Fibroblast of skin of abdomen (primary cell): ENCODE measurements at regions not wholly inside any gene's neighbourhood (a gene's known extent, or its start where the extent isn't known, plus 50 kb on each side); places are given as distances from the start of the nearest gene placed in this dataset.
"Not testable (repeated sequence)": the region's sequence is repeated elsewhere in the genome, so short reads cannot be mapped to it uniquely, and the experiment has no call there.

ENCODE experiments used
- DNase-seq: peaks from one replicate; pipeline ENCODE4 v3.0.0-alpha.2; 2013

DNA sequence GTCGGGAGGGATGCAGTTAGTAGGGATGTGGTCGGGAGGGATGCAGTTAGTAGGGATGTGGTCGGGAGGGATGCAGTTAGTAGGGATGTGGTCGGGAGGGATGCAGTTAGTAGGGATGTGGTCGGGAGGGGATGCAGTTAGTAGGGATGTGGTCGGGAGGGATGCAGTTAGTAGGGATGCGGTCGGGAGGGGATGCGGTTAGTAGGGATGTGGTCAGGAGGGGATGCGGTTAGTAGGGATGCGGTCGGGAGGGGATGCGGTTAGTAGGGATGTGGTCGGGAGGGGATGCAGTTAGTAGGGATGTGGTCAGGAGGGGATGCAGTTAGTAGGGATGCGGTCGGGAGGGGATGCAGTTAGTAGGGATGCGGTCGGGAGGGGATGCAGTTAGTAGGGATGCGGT lies 96.2 kb downstream of the BDH1 start:
- not testable (repeated sequence) for DNase-seq

DNA sequence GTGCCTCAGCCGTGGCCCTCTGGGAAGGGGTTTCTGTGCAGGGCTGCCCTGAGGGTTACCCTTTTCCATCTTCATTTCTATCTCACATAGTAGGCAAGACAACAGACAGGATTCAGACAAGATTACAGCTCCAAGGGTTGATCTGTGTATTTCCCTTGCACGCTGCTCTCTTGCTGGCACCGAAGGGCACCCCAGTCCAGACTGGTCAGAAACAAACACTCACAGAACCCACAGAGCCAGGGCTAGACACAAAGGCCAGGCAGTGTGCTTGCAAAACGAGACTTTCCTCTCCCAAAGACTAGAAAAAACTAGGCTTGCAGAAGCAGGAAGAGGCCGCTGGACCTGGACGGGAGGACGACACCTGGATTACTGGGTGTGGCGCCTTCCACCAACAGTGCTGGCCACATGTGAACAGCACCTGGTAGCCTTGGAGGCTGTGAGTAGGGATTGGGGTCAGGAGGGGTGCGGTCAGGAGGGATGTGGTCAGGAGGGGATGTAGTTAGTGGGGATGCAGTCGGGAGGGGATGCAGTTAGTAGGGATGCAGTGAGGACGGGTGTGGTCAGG lies 96.8 kb downstream of the BDH1 start:
- no peak for DNase-seq

DNA sequence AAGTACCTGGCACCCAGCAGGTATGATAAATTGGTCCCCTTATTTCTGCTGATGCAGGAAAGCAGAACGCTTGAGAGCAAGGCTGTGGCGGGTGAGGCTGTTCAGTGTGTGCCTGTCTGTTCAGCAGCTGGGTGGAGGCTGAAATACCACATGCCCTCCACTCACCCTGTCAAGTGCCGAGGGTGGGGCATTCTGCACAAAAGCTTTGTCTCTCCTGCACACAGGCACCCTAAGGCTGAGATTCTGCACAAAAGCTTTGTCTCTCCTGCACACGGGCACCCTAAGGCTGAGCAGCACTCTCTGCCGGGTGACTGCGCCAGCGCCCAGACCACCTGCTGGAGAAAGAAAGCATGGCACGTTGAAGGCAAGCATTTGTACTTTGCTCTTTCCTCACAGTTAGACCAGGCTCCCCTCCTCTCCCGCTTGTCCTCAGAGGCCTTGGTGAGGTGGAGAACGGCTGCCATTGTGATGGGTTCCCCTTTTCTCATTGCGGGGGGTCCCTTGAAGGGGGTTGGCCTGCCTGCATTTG lies 97.5 kb downstream of the BDH1 start:
- no peak for DNase-seq

DNA sequence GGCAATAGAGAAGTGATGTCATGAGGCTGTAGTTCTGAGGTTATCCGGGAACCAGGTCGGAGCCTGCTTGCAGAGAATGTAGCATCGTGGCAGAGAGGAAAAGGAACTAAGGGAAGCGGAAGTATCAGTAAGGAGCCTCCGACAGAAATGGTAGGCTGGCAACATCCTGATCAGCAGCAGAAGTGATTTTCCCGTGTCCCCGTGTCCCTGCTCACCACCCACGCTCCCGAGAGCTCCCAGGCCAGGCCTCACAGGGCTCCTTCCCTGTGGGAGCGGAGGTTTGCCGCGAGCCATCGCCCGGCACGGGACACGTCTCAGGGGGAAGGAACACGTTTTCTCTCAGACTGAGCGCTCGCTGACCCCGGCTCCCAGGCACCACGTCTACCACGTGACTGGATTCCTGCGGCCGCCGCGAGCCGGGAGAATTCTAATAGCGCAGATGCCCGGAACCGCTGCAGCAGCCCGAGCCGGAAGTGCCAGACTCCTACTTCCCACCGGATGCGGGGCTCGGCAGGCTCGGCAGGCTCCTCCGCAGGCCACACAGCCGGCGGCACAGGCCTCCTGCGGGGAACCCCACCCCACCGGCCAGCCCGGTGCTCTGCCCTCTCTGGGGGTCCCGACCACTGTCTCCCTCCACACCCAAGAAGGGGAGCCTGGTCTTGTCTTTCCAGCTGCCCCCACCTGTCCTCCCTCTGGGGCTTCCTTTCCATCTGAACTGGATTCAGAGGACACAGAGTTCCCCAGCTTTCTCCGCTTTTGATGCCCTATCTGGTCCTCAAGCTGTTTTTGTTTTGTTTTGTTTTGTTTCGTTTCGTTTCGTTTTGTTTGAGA lies 99.3 kb downstream of the BDH1 start:
- peak; percentile 94 for DNase-seq

DNA sequence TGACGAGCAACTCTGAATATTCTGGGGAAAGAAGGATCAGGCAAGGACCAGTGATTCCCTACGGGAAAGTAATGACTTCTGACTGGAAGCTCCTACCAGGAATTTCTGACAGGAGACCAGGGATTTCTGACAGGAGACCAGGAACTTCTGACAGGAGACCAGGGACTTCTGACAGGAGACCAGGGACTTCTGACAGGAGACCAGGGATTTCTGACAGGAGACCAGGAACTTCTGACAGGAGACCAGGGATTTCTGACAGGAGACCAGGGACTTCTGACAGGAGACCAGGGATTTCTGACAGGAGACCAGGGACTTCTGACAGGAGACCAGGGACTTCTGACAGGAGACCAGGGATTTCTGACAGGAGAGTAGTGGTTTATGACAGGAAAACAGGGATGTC lies 100.9 kb downstream of the BDH1 start:
- DNase-seq = not testable (repeated sequence)

DNA sequence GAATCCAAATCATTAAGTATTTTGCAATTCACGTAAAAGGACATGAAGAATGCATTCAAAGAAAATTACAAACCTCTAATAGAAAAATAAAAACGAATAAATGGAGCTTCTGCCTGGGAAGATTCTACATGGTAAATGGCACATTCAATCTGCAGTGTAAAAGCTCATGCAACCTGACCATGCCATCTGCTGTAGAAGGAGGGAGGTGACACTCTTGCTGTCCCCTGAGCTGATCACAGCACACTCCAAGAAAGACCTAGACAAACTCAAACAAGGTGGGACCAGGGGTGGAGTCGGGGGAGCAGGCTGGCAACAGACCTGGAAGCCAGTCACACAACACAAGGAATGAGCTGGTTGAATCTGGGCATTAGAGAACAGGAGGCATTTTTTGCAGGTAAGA lies 101.8 kb downstream of the BDH1 start:
- DNase-seq = no peak

DNA sequence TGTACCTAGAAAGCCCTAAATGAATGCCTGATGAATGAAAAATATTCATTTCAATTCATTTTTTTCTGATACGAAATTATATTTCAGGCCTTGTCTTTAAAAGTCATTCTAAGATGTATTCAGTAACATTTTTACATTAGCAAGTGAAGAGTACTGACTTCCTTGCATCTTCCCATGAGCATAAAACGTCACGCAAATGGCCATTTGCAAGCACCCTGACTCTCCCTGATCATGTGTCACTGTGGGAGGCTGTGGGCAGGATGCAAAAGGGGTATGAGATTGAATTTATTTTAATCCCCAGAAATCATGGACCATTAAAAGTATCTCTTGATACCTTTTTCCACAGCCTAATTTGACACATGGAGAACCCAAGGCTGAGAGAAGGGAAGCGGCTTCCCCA lies 105.0 kb downstream of the BDH1 start:
- DNase-seq = no peak

DNA sequence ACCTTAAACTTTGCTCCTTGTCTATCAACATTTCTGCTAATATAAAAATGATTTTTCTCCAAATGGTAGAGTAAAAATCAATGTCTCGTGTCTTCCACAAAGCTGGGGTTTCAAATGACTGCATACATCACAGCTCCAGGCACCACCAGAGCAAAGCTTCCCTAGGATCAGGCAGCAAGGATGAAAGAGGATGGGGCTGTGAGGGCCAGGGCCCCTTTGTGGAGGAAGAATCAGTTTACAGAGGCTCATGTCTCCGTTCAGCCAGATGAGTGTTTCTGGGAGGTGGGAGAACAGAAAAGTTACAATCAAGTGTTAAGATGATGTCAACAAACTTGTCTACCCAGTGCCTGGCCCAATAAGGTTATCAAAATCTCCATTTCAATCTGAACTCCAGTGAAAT lies 105.5 kb downstream of the BDH1 start:
- DNase-seq = no peak

DNA sequence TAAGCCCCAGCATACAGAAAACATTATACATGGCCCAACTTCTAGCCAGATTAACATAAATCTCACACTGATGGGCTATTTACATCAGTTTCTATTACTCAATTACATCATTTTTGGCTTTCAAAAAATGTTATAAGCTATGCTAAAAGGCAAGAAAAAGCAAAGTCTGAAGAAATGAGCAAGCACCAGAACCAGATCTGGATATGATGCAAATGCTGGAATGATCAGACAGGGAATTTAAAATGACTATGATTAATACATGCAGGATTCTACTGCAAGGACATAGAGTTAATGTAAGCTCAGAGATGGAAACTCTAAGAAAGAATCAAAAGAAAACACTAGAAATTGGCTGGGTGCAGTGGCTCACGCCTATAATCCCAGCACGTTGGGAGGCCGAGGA lies 106.6 kb downstream of the BDH1 start:
- DNase-seq = peak; percentile 60

DNA sequence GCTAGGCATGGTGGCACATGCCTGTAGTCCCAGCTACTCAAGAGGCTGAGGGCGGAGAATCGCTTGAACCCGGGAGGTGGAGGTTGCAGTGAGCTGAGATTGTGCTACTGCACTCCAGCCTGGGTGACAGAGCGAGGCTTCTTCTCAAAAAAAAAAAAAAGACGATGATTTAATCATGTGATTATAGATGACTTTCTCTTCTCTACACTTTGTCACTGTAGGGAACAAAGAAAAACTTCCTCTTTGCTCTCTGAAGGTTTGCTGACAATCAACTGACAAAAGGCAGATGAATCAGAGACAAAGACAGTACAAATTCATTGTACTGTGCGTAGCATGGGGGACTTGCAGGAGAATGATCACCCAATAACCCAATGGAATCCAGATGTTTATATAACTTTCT lies 108.0 kb downstream of the BDH1 start:
- not testable (repeated sequence) for DNase-seq

DNA sequence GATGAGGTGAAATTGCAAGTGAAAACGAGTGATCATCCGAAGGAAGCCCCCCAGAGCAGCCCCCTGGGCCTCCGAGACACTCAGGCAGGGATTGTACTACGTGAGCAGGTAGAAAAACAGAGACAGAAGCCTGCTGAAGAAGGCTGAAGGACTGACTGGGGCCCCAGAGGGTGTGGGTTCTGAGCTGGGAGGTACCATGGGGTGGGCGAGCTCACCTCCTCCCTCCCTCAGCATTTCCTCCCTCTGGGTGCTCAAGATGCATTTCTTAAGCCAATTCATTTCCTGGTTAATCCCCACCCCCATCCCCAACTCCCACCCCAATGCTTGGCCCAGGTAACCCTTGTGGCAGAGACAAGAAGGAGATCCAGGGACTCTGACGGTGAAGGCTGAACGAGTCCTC lies 108.7 kb downstream of the BDH1 start:
- DNase-seq = no peak

DNA sequence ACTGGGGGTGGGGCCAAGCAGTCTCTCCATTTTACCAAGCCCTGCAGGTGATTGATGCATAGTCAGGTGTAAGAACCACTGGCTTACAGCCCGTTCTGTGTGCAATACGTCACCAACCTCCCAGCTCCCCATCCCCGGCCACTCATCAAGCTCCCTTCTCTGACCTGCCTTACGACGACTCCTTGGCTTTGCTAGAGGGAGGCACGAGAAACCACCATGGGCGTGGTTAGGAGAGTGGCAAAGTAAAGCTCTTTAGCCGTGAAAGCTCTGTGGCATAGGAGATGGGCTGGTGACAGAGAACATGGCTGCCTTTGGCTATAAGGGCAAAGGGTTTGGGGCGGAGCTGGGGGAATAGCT lies 109.1 kb downstream of the BDH1 start:
- no peak for DNase-seq

DNA sequence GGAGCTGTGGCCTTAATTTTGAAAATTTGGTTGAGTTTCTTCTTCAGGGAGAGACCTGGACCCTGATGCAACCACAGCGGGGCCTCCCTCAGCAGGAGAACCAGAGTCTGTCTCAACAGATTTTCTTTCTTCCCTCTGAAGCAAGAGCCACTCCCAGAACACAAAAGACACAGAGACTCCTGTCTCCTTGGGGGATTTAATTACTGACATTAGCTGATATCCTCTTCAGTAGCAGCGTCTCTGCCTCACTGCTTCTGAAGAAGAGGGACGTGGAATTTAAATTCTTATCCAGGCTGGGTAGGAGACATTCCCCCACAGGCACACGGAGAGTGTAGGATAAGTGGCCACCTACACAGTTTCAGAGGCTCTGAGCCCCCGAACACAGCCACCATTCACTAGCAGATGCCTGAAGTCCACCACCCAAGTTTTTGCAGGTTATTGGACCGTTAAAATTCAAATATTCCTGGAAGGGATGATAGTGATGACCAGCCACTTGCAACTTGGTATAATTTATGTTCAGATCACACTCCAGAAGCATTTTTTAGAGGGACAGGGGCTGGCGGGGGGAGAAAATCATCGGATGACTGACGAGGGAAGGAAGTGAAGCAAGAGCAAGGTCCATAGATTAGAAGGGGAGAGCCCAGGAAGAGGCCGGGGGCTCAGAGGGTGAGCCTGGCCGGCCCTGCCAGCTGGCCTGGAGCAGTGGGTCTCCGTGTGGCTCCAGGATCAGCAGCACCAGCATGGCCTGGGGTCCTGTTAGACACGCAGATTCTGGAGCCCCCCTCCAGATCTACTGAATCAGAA lies 109.7 kb downstream of the BDH1 start:
- no peak for DNase-seq

DNA sequence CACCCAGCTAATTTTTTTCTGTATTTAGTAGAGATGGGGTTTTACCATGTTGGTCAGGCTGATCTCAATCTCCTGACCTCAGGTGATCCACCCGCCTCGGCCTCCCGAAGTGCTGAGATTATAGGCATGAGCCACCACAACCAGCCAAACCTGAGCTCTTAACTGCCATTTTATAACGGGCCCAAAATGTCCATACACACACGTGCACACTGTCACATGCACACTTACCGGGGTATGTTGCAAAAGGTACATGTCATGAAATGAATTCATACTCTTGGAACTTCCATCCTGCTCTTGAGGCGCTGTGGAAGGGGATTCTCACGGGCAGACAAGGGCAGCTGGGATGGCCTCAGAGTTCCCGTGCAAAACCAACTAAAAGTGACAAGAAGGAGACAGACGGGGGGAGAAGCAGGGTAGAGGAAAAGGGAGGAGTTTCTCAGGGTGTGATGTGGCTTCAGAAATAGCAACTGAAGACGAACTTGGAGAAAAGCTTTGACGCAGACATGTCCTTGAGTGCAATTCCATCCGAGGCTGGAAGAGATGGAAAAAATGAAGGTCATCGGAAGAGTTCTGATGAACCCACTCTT lies 110.9 kb downstream of the BDH1 start:
- no peak for DNase-seq

DNA sequence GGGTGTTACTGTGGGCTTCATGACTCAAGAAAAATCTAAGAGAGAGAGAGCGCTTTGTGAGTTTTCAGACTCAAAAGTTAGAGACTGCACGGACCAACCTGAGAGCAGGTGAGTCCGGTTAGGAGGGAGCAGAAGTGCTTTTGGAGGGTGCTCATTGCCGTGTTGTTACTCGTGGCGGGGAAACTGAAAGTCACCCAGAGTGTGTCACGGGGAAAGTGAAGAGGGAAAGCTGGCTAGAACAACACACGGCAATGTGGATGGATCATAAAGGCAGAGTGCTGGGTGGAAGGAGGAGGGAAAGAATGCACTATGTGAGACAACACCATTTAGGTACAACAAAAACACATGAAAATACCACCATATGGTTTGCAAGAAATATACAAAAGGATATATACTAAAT lies 112.3 kb downstream of the BDH1 start:
- DNase-seq = no peak

DNA sequence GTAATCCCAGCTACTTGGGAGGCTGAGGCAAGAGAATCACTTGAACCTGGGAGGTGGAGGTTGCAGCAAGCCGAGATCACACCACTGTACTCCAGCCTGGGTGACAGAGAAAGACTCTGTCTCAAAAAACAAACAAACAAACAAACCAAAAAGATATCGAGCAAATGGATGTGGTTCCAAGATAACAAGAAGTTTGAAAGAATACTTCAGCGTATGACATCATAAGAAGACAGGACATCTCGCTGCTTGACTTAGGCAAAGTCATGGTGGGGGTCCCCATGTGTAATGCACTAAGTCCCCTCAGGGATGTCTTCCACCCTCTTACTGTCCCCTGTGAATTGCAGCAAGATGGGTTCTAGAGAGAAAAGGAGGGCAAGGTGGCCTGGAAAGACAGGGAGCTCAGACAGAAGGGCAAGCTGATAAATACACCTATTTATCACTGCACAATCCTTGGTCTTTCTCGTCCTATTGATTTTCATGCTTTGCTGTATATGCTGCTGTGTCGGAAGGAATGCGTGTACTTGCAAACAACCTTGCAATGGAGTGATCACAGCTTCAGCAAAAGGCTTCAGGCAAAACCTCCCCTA lies 115.0 kb downstream of the BDH1 start:
- DNase-seq = no peak

DNA sequence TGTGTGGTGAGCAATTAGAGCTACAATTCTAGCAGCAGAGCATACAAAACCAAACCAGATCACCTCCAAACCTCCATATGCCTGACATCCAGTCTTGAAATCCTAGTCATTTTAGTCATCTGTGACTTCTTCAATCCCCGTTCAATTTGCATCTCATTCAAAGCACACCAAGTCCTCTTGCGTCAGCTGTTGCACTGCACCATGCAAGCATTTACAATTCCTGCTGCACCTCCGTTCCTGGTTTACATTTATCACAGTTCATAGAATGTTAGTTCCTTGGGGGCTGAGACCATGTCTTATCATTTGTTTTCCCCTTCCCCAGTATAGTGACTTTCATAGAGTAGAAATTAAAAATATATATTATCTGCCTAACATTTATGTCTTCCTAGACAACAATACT lies 116.9 kb downstream of the BDH1 start:
- no peak for DNase-seq

DNA sequence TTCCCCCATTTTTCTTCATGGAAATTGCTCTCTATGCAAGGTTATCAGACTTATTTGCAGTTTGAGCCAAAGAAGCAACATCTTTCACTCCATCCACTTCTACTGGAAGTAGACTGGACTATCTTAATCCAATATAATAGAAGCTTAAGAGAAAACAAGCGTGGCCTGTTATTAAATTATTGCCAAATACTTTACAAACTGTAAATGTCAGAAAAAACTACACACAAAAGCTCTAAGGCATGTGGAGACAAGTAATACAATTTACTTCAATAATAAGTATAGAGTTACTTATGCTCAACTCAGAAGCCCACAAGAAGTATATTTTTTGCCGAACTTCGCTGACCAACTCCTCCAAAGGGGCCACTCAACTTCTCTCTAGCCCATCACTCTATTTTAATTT lies 120.3 kb downstream of the BDH1 start:
- DNase-seq = no peak

DNA sequence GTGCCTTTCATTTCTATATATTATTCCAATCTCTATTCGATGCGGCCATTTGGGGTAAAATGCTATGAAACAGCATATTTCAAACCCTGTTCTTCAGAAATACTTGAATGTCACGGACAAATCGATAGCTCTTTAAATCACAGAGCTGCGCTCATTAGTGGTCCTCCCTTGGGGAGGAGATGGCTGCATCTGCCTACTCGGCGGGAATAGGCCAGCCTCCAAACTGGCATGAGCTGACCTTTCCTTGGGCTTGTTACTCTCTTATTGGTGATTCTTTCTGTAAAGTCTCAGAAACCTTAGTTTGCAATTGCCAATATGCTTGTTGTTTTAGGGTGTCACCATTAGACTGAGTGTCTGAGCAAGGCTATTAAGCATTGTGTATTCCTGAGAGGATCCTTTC lies 120.9 kb downstream of the BDH1 start:
- DNase-seq = no peak

DNA sequence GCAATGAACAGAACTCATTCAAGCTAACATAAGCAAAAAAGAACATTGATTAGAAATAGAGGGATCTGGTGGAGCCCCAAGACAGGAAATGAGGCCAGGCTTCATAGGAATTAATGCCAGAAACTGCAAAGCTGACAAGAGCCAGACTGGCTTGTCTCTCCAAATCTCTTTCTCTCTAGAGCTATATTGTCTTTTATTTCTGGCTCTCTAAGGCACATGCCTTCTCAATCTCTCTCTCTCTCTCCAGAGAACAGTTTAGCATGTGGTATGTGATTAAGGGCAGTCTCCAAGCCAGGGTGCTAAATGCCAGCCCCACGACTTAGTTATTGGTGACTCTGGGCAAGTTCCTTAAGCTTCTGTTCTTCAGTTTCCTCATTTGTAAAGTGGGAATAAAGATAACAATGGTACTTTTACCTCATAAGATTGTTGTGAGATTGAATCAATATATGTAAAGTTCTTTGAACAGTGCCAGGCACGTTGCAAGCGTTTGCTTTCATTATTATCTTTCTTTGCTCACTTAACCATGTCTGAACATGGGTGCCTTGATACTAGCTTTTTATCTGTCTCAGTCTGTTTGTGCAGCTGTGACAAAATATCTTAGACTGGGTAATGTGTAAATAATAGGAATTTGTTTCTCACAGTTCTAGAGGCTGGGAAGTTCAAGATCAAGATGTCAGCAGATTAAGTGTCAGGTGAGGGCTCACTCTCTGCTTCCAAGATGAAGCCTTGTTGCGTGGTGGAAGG lies 123.2 kb downstream of the BDH1 start:
- no peak for DNase-seq

DNA sequence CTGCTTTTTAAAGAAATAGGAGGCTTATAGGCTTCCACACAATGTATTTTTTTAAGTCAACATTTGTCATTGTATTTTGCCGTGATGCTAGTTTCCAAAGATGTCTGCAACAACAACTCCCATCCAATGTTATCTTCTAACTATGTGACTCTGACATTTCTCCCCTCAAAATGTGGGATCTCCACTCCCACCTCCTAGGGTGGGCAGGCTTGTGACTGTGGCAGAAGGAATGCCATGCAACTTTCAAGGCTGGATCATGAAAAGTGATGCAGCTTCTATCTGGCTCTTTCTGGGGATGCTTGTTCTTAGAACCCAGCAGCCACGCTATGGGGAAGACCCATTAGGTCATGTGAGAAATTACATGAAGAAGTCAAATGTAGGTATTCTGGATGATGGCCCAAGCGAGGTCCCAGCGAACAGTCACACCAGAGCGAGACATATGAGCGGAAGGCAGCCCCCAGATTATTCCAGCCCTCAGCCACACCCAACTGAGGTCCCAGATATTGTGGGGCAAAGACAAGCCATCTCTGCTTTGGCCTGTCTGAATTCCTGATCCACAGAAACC lies 124.3 kb downstream of the BDH1 start:
- peak; percentile 26 for DNase-seq

DNA sequence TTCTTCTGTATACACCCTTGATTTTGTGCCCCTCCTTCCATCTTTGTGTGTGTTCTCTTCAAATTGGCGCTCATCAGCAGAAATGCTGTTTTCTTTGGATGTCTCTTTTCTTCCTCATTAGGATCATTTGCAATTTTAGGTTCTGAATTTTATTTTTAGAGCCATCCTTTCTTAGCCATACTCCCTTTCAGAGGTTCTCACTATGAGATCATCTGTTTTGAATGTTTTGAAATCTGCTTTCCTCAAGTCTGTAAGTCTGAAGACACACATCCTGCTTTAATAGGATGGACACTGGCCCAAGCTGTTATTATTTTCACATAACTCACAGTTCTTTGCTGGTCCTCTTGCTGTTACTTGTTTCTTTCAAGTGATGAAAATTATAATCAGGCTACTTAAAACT lies 124.8 kb downstream of the BDH1 start:
- DNase-seq = peak; percentile 52
